SK-N-SH (cell line): ENCODE measurements at regions not wholly inside any gene's neighbourhood (a gene's known extent, or its start where the extent isn't known, plus 50 kb on each side); places are given as distances from the start of the nearest gene placed in this dataset.
A peak's percentile ranks its signal among the peaks of the same experiment; 100 is the strongest.

ENCODE experiments used
- CTCF ChIA-PET: fragments of 300-600, 350-600 bp; formaldehyde crosslinking; extraction: SDS; loops from one replicate; lab custom pipeline; 2021; lab: Yijun Ruan, JAX
- POLR2A ChIA-PET: fragments of 350-600 bp; sonication (Branson Sonifier 250); formaldehyde crosslinking; extraction: SDS; loops from one replicate; lab custom pipeline; 2020; ENCODE audit warnings: antibody characterized with exemption, inconsistent platforms; lab: Yijun Ruan, JAX
- DNase-seq: peaks from one replicate; pipeline ENCODE4 v3.0.0; 2012
- H2AFZ ChIP-seq: fragments of 200-600 bp; sonication (generic); 2 replicates; pipeline ENCODE4 v1.8.1; 2016; ENCODE audit warnings: antibody characterized with exemption, mild to moderate bottlenecking, low read depth
- H3F3A ChIP-seq: fragments of 200-600 bp; sonication (generic); replicated peaks from 2 replicates; pipeline ENCODE3; 2016; ENCODE audit warnings: antibody characterized with exemption, mild to moderate bottlenecking; ENCODE audit not compliant: insufficient read depth
- H3K27ac ChIP-seq, 2 experiments: fragments of 200-500 bp in 1 of 2; fragments of 200-600 bp in 1 of 2; sonication (Bioruptor generic) in 1 of 2; sonication (generic), shearing (Covaris generic) in 1 of 2; 2 replicates each; pipeline versions ENCODE4 v1.5.1 to v1.6.1; 2014 to 2016; ENCODE audit warnings: low read depth in 2 of 2, inconsistent platforms in 1 of 2, low read length in 1 of 2, mild to moderate bottlenecking in 1 of 2, mixed read lengths in 1 of 2
- H3K27me3 ChIP-seq: fragments of 200-600 bp; sonication (generic), shearing (Covaris generic); 2 replicates; pipeline ENCODE4 v1.6.1; 2016; ENCODE audit warnings: mixed run types; ENCODE audit not compliant: insufficient read depth
- H3K36me3 ChIP-seq, 2 experiments: fragments of 200-500 bp in 1 of 2; fragments of 200-600 bp in 1 of 2; sonication (Bioruptor generic) in 1 of 2; sonication (generic) in 1 of 2; replicated peaks in 1 of 2; 2 replicates each; pipeline versions ENCODE3 to v1.5.1; 2014 to 2016; ENCODE audit warnings: low read length in 1 of 2, mild to moderate bottlenecking in 1 of 2; ENCODE audit not compliant: insufficient read depth in 2 of 2, control insufficient read depth in 1 of 2
- H3K4me1 ChIP-seq, 2 experiments: fragments of 200-500 bp in 1 of 2; fragments of 200-600 bp in 1 of 2; sonication (Bioruptor generic) in 1 of 2; sonication (generic), shearing (Covaris generic) in 1 of 2; 2 replicates each; pipeline versions ENCODE4 v1.5.1 to v1.6.1; 2014 to 2016; ENCODE audit warnings: low read depth in 1 of 2, low read length in 1 of 2, mixed run types in 1 of 2; ENCODE audit not compliant: insufficient read depth in 2 of 2, control insufficient read depth in 1 of 2
- H3K4me2 ChIP-seq: fragments of 200-600 bp; sonication (generic), shearing (Covaris generic); 2 replicates; pipeline ENCODE4 v1.6.1; 2017; ENCODE audit warnings: mixed run types
- H3K4me3 ChIP-seq, 2 experiments: fragments of 200-500 bp in 1 of 2; fragments of 200-600 bp in 1 of 2; sonication (Bioruptor generic) in 1 of 2; sonication (generic), shearing (Covaris generic) in 1 of 2; 2 replicates each; pipeline versions ENCODE4 v1.5.1 to v1.8.1; 2014 to 2016; ENCODE audit warnings: low read depth in 2 of 2, inconsistent platforms in 1 of 2, low read length in 1 of 2, mild to moderate bottlenecking in 1 of 2, mixed read lengths in 1 of 2, moderate library complexity in 1 of 2
- H3K79me2 ChIP-seq: fragments of 200-600 bp; sonication (generic); 2 replicates; pipeline ENCODE4 v1.8.1; 2017; ENCODE audit warnings: mild to moderate bottlenecking; ENCODE audit not compliant: insufficient read depth
- H3K9ac ChIP-seq: fragments of 200-600 bp; sonication (generic); 2 replicates; pipeline ENCODE4 v1.6.1; 2017; ENCODE audit warnings: mixed run types
- H3K9me2 ChIP-seq: fragments of 200-600 bp; sonication (generic); 2 replicates; pipeline ENCODE4 v1.6.1; 2017; ENCODE audit warnings: mixed run types
- H3K9me3 ChIP-seq: fragments of 200-600 bp; sonication (generic); 2 replicates; pipeline ENCODE4 v1.6.1; 2017; ENCODE audit warnings: mixed run types, mild to moderate bottlenecking, moderate library complexity
- H4K20me1 ChIP-seq: fragments of 200-600 bp; sonication (generic); 2 replicates; pipeline ENCODE4 v1.6.1; 2017; ENCODE audit warnings: mild to moderate bottlenecking, mixed run types; ENCODE audit not compliant: insufficient read depth
- CHD2 ChIP-seq: fragments of 150-350 bp; IDR thresholded peaks from 2 replicates; pipeline ENCODE4 v1.6.1; 2018; ENCODE audit warnings: low read length; ENCODE audit not compliant: partially characterized antibody
- CTCF ChIP-seq: fragments of 200-600 bp; sonication (generic); IDR thresholded peaks from 2 replicates; pipeline ENCODE4 v1.6.1; 2017; ENCODE audit warnings: antibody characterized with exemption, mild to moderate bottlenecking, moderate library complexity
- ELF1 ChIP-seq: IDR thresholded peaks from 2 replicates; pipeline ENCODE4 v1.4.0; 2012
- EP300 ChIP-seq, 2 experiments: IDR thresholded peaks; 2 replicates each; pipeline versions ENCODE4 v1.4.0 to v1.6.1; 2012; ENCODE audit warnings: borderline replicate concordance in 1 of 2, low read depth in 1 of 2, low read length in 1 of 2
- EZH2phosphoT487 ChIP-seq: fragments of 200-600 bp; sonication (generic); IDR thresholded peaks from 2 replicates; pipeline ENCODE4 v1.6.1; 2017; ENCODE audit warnings: low read depth, mixed run types, mild to moderate bottlenecking, antibody characterized with exemption, moderate library complexity, borderline replicate concordance
- FOSL2 ChIP-seq: IDR thresholded peaks from 2 replicates; pipeline ENCODE4 v1.4.0; 2012; ENCODE audit warnings: low read depth, mild to moderate bottlenecking, moderate library complexity, borderline replicate concordance
- FOXJ3 ChIP-seq: sonication (generic); formaldehyde crosslinking; IDR thresholded peaks from 2 replicates; pipeline ENCODE4 v1.5.1; 2020; ENCODE audit warnings: mild to moderate bottlenecking, missing genetic modification reagents
- FOXM1 ChIP-seq: IDR thresholded peaks from 2 replicates; pipeline ENCODE4 v1.4.0; 2012; ENCODE audit warnings: low read depth, mild to moderate bottlenecking
- GABPA ChIP-seq: IDR thresholded peaks from 2 replicates; pipeline ENCODE4 v1.4.0; 2012; ENCODE audit warnings: low read depth, mild to moderate bottlenecking
- GATA2 ChIP-seq: sonication (generic); formaldehyde crosslinking; IDR thresholded peaks from 2 replicates; pipeline ENCODE4 v1.5.0; 2020; ENCODE audit warnings: mild to moderate bottlenecking, missing genetic modification reagents
- IRF3 ChIP-seq: fragments of 150-350 bp; IDR thresholded peaks from 2 replicates; pipeline ENCODE4 v1.6.1; 2016; ENCODE audit warnings: mild to moderate bottlenecking, low read depth, low read length
- MAX ChIP-seq: IDR thresholded peaks from 2 replicates; pipeline ENCODE4 v1.4.0; 2012; ENCODE audit warnings: low read depth
- MXI1 ChIP-seq: IDR thresholded peaks from 2 replicates; pipeline ENCODE4 v1.6.1; 2012; ENCODE audit warnings: mild to moderate bottlenecking, low read depth, low read length, improper control_type of control experiment
- NFIC ChIP-seq: IDR thresholded peaks from 2 replicates; pipeline ENCODE4 v1.4.0; 2012; ENCODE audit warnings: borderline replicate concordance
- POLR2AphosphoS5 ChIP-seq: IDR thresholded peaks from 2 replicates; pipeline ENCODE4 v1.6.1; 2012; ENCODE audit warnings: low read depth, low read length
- RAD21 ChIP-seq: IDR thresholded peaks from 2 replicates; pipeline ENCODE4 v1.6.1; 2012; ENCODE audit warnings: mild to moderate bottlenecking, low read length
- SMC3 ChIP-seq: IDR thresholded peaks from 2 replicates; pipeline ENCODE4 v1.6.1; 2012; ENCODE audit warnings: low read depth, low read length, improper control_type of control experiment
- TAF1 ChIP-seq: IDR thresholded peaks from 2 replicates; pipeline ENCODE4 v1.6.1; 2012; ENCODE audit warnings: low read depth, mild to moderate bottlenecking, low read length, moderate library complexity, borderline replicate concordance
- TCF12 ChIP-seq: IDR thresholded peaks from 2 replicates; pipeline ENCODE4 v1.4.0; 2012
- TEAD4 ChIP-seq: IDR thresholded peaks from 2 replicates; pipeline ENCODE4 v1.4.0; 2012; ENCODE audit warnings: mild to moderate bottlenecking, borderline replicate concordance; ENCODE audit not compliant: insufficient read depth
- ZBTB33 ChIP-seq: IDR thresholded peaks from 2 replicates; pipeline ENCODE4 v1.4.0; 2012; ENCODE audit warnings: low read depth, borderline replicate concordance
- WGBS: methylation state at CpG from one replicate; pipeline ENCODE4 v1.1.6; 2017; ENCODE audit warnings: low lambda C conversion rate; 5-methylcytosine and 5-hydroxymethylcytosine counted together

GRCh38 chr12:109654357-109654756, 59.3 kb upstream of the FAM222A start:
- no peak overlapping the region for H2AFZ ChIP-seq
- ChIA-PET CTCF (interaction anchor here (1.0 to 4.9 kb wide), 5 partner anchors 9 to 118 kb away, joined by 3 to 27 read pairs (median 7); no protein-coding TSS in a partner anchor), POLR2A (interaction anchor here (1.0 to 8.2 kb wide), 8 partner anchors 8 to 83 kb away, joined by 3 to 82 read pairs (median 4); partner anchors contain the start of gene FAM222A)
- H3K27ac ChIP-seq, result peak overlapping the region in 1 of 2 experiments; percentile 96; a peak in 3 of 4 replicates
- no peaks in the 10 kb centered on the region for H3K36me3 ChIP-seq
- no peaks in the 10 kb centered on the region for H3K9me2 ChIP-seq
- no peaks in the 10 kb centered on the region for H3F3A ChIP-seq
- H3K9me3 ChIP-seq, result no peaks in the 10 kb centered on the region
- peaks cover 0 to 67% of the 10 kb centered on the region in 2 experiments; a peak in 2 of 4 replicates for H3K4me1 ChIP-seq
- no peaks in the 10 kb centered on the region for H4K20me1 ChIP-seq
- peak; percentile 70 for DNase-seq
- TF ChIP-seq EP300 (IDR thresholded peaks at IDR 0.05; ENCODE audit: borderline replicate concordance in 1 of 2, low read depth in 1 of 2, low read length in 1 of 2) (peak; percentile 56 to 99; a peak in 3 of 4 replicates), POLR2AphosphoS5 (0 out of 2 replicates have a peak, but pooled peaks have one; percentile 11), CTCF (no peak), MXI1 (peak; percentile 88), CHD2 (peak; percentile 43), RAD21 (peak; percentile 34), EZH2phosphoT487 (no peak), TEAD4 (peak; percentile 32; the same call in 1 of the 2 replicates), FOXJ3 (peak; percentile 96), ELF1 (no peak), MAX (no peak), TAF1 (no peak), GABPA (no peak), FOXM1 (no peak), SMC3 (peak; percentile 2; the same call in 1 of the 2 replicates), IRF3 (no peak), FOSL2 (no peak), GATA2 (CRISPR knock-in tag) (peak; percentile 90), TCF12 (peak; percentile 56; the same call in 1 of the 2 replicates), ZBTB33 (no peak), NFIC (no peak)
- 42% methylated on average over 10 of the region's 13 CpGs for WGBS
- H3K79me2 ChIP-seq, result no peaks in the 10 kb centered on the region
- H3K4me3 ChIP-seq, result no peak overlapping the region
- H3K27me3 ChIP-seq, result peaks cover 14% of the 10 kb centered on the region; the same call in 1 of the 2 replicates
- H3K4me2 ChIP-seq, result no peak overlapping the region
- no peak overlapping the region for H3K9ac ChIP-seq
